ENCODE measurements at regions not wholly inside any gene's neighbourhood (a gene's known extent, or its start where the extent isn't known, plus 50 kb on each side); places are given as distances from the start of the nearest gene placed in this dataset.

DNA sequence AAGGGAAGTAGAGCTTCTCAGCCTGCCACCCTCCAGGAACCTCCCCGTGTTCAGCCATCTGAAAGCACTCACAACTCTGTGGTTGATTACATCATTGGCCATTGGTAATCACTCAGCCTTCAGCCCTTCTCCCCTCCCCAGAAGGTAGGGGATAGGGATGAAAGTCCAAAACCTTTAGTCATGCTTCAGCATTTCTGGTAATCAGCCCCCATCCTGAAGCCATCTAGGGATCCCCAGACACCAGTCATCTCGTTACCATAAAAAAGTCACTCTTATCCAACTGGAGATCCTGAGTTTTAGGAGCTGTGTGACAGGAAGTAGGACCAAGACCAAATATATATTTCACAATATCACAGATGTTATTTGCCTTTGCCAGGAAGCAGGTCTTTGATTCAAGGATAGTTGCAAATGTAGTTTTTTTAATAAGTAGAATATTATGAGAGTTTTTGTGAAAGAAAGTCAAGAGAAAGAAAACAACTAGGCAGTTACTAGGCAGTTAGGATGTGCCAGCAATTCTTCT is 364.6 kb upstream of the NOCT start:
- TF ChIP-seq, protein P1, sequence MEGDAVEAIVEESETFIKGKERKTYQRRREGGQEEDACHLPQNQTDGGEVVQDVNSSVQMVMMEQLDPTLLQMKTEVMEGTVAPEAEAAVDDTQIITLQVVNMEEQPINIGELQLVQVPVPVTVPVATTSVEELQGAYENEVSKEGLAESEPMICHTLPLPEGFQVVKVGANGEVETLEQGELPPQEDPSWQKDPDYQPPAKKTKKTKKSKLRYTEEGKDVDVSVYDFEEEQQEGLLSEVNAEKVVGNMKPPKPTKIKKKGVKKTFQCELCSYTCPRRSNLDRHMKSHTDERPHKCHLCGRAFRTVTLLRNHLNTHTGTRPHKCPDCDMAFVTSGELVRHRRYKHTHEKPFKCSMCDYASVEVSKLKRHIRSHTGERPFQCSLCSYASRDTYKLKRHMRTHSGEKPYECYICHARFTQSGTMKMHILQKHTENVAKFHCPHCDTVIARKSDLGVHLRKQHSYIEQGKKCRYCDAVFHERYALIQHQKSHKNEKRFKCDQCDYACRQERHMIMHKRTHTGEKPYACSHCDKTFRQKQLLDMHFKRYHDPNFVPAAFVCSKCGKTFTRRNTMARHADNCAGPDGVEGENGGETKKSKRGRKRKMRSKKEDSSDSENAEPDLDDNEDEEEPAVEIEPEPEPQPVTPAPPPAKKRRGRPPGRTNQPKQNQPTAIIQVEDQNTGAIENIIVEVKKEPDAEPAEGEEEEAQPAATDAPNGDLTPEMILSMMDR (conservative IDR thresholded peaks at IDR 0.05; ENCODE audit: low read depth, low read length): no peak

DNA sequence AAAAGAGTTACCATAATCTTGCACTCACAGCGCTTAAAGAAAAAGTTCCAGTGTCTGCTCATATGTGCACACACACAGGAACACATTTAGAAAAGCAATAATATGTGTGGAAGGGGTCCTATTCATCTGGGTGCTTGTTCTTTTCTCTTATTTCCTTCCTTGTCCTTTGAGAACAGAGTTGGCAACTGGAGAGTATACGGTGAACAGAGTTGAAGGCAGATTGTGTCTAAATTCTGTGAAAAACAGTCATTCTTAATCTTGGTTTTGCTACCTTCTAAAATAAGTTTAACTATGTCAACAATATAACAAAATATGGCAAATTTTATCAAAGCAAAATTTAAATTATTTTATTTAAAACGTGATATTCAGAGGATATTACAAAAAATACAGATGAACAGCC is 365.1 kb upstream of the NOCT start:
- H3K4me3 ChIP-seq (ENCODE audit: low read depth, low read length): no peak overlapping the region
- DNase-seq (ENCODE audit: low read depth): no peak
- TF ChIP-seq, protein P1 (conservative IDR thresholded peaks at IDR 0.05; ENCODE audit: low read depth, low read length): no peak

More for the DNA sequence above, 364.6 kb upstream of the NOCT start:
- no peak overlapping the region for H3K4me3 ChIP-seq (ENCODE audit: low read depth, low read length)
- peak; percentile 88 for DNase-seq (ENCODE audit: low read depth)

DNA sequence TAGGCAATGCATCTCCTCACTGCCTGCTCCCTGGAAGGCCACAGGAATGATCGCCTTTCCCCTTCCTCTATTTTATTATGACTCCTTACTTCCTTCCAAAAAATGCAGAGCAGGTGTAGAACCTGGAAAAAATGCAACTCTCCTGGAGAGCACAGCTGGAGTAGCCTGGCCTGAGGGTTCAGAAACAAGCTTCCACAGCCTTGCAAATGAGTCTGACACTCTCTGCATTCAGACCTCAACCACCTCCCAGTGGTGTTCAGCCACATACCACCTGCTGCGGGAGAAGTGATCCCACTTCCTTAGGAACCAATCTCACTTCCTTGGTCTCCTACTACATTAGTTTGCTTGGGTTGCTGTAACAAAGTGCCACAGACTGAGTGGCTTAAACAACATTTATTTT is 368.1 kb upstream of the NOCT start:
- H3K4me3 ChIP-seq (ENCODE audit: low read depth, low read length): no peak overlapping the region
- DNase-seq (ENCODE audit: low read depth): no peak
- TF ChIP-seq, protein P1 (conservative IDR thresholded peaks at IDR 0.05; ENCODE audit: low read depth, low read length): no peak

DNA sequence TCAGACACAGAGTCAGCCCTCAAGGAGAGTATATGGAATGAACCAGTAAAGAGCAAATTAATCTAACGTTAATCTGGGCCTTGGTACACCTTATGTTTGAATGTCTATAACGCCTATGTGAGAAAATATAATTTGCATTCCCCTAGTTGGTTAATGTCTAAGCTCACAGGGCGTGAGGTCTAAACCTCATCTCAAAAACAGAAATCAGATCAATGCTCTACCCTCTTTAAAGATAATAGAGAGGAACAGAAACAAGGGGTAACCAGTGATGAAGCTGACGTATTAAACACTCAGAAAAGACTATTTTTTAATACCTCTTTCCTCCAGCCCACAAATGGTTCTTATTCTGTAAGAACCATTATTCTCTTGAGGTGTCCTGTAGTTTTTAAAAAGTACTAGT is 369.2 kb upstream of the NOCT start:
- DNase-seq (ENCODE audit: low read depth): no peak
- no peak overlapping the region for H3K4me3 ChIP-seq (ENCODE audit: low read depth, low read length)
- TF ChIP-seq, protein P1 (conservative IDR thresholded peaks at IDR 0.05; ENCODE audit: low read depth, low read length): no peak

DNA sequence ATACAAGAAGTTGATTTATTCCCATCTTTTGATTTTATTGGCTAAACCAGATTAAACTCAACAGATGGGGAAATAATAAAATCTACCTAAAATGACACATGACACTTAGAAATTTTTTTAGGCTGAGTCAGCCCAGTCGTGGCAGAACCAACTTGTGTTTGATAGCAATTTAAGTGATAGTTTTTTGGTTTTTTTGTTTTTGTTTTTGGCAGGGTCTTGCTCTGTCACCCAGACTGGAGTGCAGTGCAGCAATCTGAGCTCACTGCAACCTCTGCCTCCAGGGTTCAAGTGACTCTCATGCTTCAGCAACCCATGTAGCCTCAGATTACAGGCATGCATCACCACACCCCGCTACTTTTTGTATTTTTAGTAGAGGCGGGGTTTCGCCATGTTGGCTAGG is 370.3 kb upstream of the NOCT start:
- peak; percentile 21 for DNase-seq (ENCODE audit: low read depth)
- TF ChIP-seq, protein P1 (conservative IDR thresholded peaks at IDR 0.05; ENCODE audit: low read depth, low read length): no peak
- no peak overlapping the region for H3K4me3 ChIP-seq (ENCODE audit: low read depth, low read length)

DNA sequence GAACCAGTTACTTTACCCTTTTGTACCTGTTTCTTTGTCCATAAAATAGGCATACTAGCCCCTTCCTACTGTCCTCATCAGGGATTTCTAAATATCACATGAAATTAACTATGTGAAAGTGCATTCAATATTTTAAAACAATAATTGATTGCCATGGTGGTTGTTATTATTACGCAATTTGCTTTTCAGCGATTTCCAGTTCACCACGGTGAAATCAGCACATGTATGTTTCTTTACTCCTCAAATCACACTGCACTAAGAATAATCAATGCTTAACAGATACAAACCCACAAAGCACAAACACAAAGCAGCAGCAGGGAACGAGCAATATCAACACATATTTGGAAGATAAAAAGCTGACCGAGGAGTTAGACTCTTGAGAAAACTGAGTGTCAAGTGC is 371.3 kb upstream of the NOCT start:
- TF ChIP-seq, protein P1 (conservative IDR thresholded peaks at IDR 0.05; ENCODE audit: low read depth, low read length): no peak
- DNase-seq (ENCODE audit: low read depth): no peak
- no peak overlapping the region for H3K4me3 ChIP-seq (ENCODE audit: low read depth, low read length)

DNA sequence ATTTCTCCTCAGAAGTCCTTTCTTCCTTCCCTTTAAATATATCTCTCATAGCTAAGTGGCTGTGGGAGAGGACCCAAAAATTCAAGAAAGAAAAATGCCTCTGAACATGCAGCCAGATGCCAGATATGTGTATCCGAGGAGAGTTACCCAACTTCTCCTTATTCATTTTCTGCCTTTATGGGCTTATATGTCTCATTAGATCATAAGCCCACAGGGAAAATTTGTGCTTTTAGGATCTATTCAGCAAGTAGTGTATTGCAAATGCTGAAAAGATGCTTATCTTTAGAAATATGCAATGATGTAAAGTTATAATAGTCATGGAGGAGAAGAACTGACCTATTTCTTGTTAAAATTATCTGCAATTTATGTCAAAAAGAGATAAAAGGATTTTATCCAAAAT is 371.8 kb upstream of the NOCT start:
- TF ChIP-seq, protein P1 (conservative IDR thresholded peaks at IDR 0.05; ENCODE audit: low read depth, low read length): no peak
- H3K4me3 ChIP-seq (ENCODE audit: low read depth, low read length): no peak overlapping the region
- no peak for DNase-seq (ENCODE audit: low read depth)

All from choroid plexus epithelial cell (primary cell).